ENCODE measurements at regions not wholly inside any gene's neighbourhood (a gene's known extent, or its start where the extent isn't known, plus 50 kb on each side); places are given as distances from the start of the nearest gene placed in this dataset.

- Histone ChIP-seq H3K79me2 (ENCODE audit: low read length) (no peaks in the 10 kb centered on the region), H3K36me3 (ENCODE audit: low read depth, low read length) (no peaks in the 10 kb centered on the region), H3K27ac (ENCODE audit: low read length) (no peak overlapping the region), H3K9me2 (replicated peaks; ENCODE audit: low read length) (no peaks in the 10 kb centered on the region), H3K4me1 (ENCODE audit: insufficient read depth, low read length) (no peaks in the 10 kb centered on the region), H4K20me1 (ENCODE audit: low read length) (no peaks in the 10 kb centered on the region), H3K9ac (ENCODE audit: low read length) (no peak overlapping the region), H3K4me3 (ENCODE audit: low read length) (no peak overlapping the region), H3K27me3 (ENCODE audit: low read length) (peaks cover 78% of the 10 kb centered on the region), H3K9me3 (ENCODE audit: low read length) (no peaks in the 10 kb centered on the region), H3K4me2 (ENCODE audit: low read length) (no peak overlapping the region), H3F3A (ENCODE audit: low read length, unreplicated experiment) (no peaks in the 10 kb centered on the region), H2AFZ (ENCODE audit: low read length) (no peak overlapping the region)
- ChIA-PET POLR2A (ENCODE audit: unreplicated experiment) (no interaction called here), CTCF (no interaction called here)
- intact Hi-C loops (cut with micrococcal nuclease), result no loop called here
- DNase-seq (no peak), ATAC-seq (no peak)
- no TSS peak for BruUV-seq (replicated peaks)
- TF ChIP-seq CTCF (conservative IDR thresholded peaks at IDR 0.05; ENCODE audit: low read depth, low read length), result no peak
- no peak for TF ChIP-seq EZH2phosphoT487 (IDR thresholded peaks at IDR 0.05; ENCODE audit: borderline replicate concordance, low read length)
- TF ChIP-seq EZH2 (IDR thresholded peaks at IDR 0.05; ENCODE audit: low read length, unreplicated experiment), result no peak
These were observed 371.8 kb downstream of the NPHP4 start for GRCh38 chr1:5620418-5620817.

- no peaks in the 10 kb centered on the region for H3K9me2 ChIP-seq (replicated peaks; ENCODE audit: low read length)
- no peaks in the 10 kb centered on the region for H3K36me3 ChIP-seq (ENCODE audit: low read depth, low read length)
- POLR2A ChIA-PET (ENCODE audit: unreplicated experiment), result no interaction called here
- H3K4me1 ChIP-seq (ENCODE audit: insufficient read depth, low read length), result no peaks in the 10 kb centered on the region
- DNase-seq (no peak), ATAC-seq (no peak)
- H3K27me3 ChIP-seq (ENCODE audit: low read length), result peaks cover 83% of the 10 kb centered on the region
- no TSS peak for BruUV-seq (replicated peaks)
- CTCF ChIA-PET, result no interaction called here
- H4K20me1 ChIP-seq (ENCODE audit: low read length), result no peaks in the 10 kb centered on the region
- no peak overlapping the region for H3K9ac ChIP-seq (ENCODE audit: low read length)
- no peak overlapping the region for H3K4me2 ChIP-seq (ENCODE audit: low read length)
- H3K79me2 ChIP-seq (ENCODE audit: low read length), result no peaks in the 10 kb centered on the region
- intact Hi-C loops (cut with micrococcal nuclease), result no loop called here
- no peak overlapping the region for H3K27ac ChIP-seq (ENCODE audit: low read length)
- no peak overlapping the region for H3K4me3 ChIP-seq (ENCODE audit: low read length)
- H3F3A ChIP-seq (ENCODE audit: low read length, unreplicated experiment), result no peaks in the 10 kb centered on the region
- TF ChIP-seq EZH2 (IDR thresholded peaks at IDR 0.05; ENCODE audit: low read length, unreplicated experiment) (no peak), CTCF (conservative IDR thresholded peaks at IDR 0.05; ENCODE audit: low read depth, low read length) (no peak), EZH2phosphoT487 (IDR thresholded peaks at IDR 0.05; ENCODE audit: borderline replicate concordance, low read length) (no peak)
- no peak overlapping the region for H2AFZ ChIP-seq (ENCODE audit: low read length)
- no peaks in the 10 kb centered on the region for H3K9me3 ChIP-seq (ENCODE audit: low read length)
These were observed 372.8 kb downstream of the NPHP4 start for GRCh38 chr1:5619469-5619868.

- Histone ChIP-seq H3K4me2 (ENCODE audit: low read length) (no peak overlapping the region), H3K27ac (ENCODE audit: low read length) (no peak overlapping the region), H3K4me1 (ENCODE audit: insufficient read depth, low read length) (no peaks in the 10 kb centered on the region), H3K9me2 (replicated peaks; ENCODE audit: low read length) (no peaks in the 10 kb centered on the region), H3K4me3 (ENCODE audit: low read length) (no peak overlapping the region), H2AFZ (ENCODE audit: low read length) (no peak overlapping the region), H3K36me3 (ENCODE audit: low read depth, low read length) (no peaks in the 10 kb centered on the region), H3K9ac (ENCODE audit: low read length) (no peak overlapping the region), H3F3A (ENCODE audit: low read length, unreplicated experiment) (no peaks in the 10 kb centered on the region), H3K79me2 (ENCODE audit: low read length) (no peaks in the 10 kb centered on the region), H3K9me3 (ENCODE audit: low read length) (no peaks in the 10 kb centered on the region), H4K20me1 (ENCODE audit: low read length) (no peaks in the 10 kb centered on the region), H3K27me3 (ENCODE audit: low read length) (peaks cover 74% of the 10 kb centered on the region)
- DNase-seq (no peak), ATAC-seq (no peak)
- TF ChIP-seq EZH2phosphoT487 (IDR thresholded peaks at IDR 0.05; ENCODE audit: borderline replicate concordance, low read length), result no peak
- TF ChIP-seq CTCF (conservative IDR thresholded peaks at IDR 0.05; ENCODE audit: low read depth, low read length), result no peak
- no peak for TF ChIP-seq EZH2 (IDR thresholded peaks at IDR 0.05; ENCODE audit: low read length, unreplicated experiment)
- POLR2A ChIA-PET (ENCODE audit: unreplicated experiment), result no interaction called here
- CTCF ChIA-PET, result no interaction called here
- intact Hi-C loops (cut with micrococcal nuclease), result no loop called here
- no TSS peak for BruUV-seq (replicated peaks)
These were observed 374.7 kb downstream of the NPHP4 start for GRCh38 chr1:5617546-5617945.
